ENCODE measurements at regions not wholly inside any gene's neighbourhood (a gene's known extent, or its start where the extent isn't known, plus 50 kb on each side); places are given as distances from the start of the nearest gene placed in this dataset.
A peak's percentile ranks its signal among the peaks of the same experiment; 100 is the strongest.

DNA sequence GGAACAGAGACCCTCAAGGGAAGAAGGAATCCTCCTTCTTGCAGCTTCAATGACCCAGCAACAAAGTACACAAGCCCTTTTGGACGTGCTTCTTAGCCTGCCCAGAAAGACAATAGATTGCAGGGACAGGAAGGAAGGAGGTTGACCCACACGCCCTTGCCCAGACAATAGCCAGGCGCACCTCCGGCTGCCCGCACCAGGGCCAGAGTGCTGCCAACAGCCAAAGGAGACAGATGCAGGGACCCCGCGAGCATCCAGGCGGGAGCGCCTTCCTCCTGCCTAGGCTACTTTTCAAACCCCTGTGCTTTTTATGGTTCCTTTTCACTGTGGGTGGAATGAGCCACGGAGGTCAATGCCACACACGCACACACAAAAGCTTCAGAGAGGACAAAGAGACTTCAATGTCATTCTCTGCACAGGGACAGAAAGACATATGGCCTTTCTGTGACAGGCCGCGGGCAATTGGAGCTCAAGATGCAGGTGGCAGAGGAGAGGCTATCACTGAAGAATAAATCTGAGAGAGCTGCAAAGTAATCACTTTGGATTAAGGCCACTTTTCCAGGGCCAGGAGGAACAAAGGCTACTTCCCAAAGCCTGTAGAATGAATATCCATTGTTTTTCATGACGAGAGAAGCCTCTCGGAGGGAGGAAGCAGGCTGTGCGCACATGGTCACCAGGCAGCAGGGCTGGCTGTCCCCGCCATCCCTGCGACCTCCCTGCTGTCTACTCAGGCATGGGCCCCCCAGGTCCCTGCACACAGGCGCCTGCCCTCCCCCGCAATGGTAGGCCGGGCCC is 300.6 kb downstream of the EIPR1 start:
- Mint-ChIP-seq H3K4me1 (no peaks in the 10 kb centered on the region), H3K27me3 (ENCODE audit: low read depth in 3 of 3) (peaks cover 0 to 2% (median 2%) of the 10 kb centered on the region in 3 donors), H3K4me3 (no peak overlapping the region), H3K27ac (no peak overlapping the region), H3K36me3 (no peaks in the 10 kb centered on the region), H3K9me3 (no peaks in the 10 kb centered on the region)
- no peak for DNase-seq

DNA sequence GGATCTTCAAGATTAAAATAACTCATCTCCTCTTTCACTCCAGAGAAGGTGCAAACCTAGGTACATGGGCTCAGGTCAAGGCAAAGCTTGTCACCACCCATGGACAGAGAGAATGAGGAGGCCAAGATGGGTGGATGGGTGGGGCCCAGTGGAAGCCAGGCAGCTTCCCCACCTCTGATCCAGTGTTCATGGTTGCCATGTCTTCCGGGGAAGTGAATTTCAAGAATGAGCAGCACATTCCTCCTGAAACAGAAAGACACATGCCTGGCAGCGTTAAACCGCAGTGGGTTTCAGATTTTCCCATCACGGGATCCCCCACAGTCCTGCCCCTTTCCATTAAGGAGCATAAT is 301.7 kb downstream of the EIPR1 start:
- no peak for DNase-seq
- no peaks in the 10 kb centered on the region for H3K36me3 Mint-ChIP-seq
- H3K27ac Mint-ChIP-seq: no peak overlapping the region
- H3K4me1 Mint-ChIP-seq: no peaks in the 10 kb centered on the region
- peaks cover 0 to 2% (median 2%) of the 10 kb centered on the region in 3 donors for H3K27me3 Mint-ChIP-seq (ENCODE audit: low read depth in 3 of 3)
- H3K9me3 Mint-ChIP-seq: no peaks in the 10 kb centered on the region
- H3K4me3 Mint-ChIP-seq: no peak overlapping the region

DNA sequence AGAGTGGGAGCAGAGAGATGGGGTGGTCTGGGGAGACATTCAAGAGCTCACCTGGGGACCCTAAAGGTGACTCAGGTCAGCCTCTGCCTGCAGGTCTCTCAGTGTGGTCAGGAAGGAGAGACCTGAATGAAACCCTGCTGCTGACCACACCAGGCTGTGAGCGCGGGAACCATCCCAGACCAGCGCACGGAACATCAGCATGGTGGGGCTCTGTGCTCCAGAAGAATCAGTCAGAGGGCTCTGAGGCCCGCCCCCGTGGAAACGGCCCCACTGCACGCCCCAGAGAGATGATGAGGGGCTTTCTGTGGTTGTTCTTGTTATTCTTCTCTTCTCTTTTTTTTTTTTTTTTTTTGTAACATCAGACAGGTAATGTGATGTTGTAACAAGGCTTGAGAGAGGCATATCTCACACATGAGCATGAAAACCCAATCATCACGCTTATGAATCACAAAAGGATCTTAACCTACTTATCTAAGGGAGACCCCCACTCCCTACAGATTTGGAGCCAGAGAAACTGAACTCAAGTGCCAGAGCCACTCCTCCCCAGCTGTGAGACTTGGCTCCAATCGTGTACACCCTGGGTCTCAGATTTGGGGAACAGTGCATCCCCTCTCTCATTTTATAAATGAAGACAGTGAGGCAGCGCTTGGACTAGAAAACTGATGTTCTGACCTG is 302.2 kb downstream of the EIPR1 start:
- Mint-ChIP-seq H3K27me3 (ENCODE audit: low read depth in 3 of 3) (peaks cover 0 to 2% (median 2%) of the 10 kb centered on the region in 3 donors), H3K36me3 (no peaks in the 10 kb centered on the region), H3K4me3 (no peak overlapping the region), H3K9me3 (no peaks in the 10 kb centered on the region), H3K4me1 (no peaks in the 10 kb centered on the region), H3K27ac (no peak overlapping the region)
- DNase-seq: no peak

DNA sequence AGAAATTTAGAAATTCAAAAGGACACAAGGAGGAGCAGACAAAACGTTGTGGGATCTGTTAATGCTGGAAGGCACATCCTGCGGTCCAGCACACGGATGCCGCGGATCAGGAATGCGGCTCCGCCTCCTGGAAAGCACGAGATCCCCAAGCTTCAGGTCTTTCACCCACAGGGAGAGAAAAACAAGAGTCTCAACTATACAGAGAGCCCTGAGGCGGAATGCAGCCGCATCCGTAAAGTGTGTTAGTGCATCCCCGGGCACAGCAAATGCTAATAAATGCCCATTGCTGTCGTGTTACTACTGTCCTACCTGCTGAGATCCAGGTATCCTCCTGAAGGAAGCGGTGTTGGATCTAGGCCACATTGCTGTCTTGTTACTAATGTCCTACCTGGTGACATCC is 303.9 kb downstream of the EIPR1 start:
- no peak overlapping the region for H3K4me3 Mint-ChIP-seq
- no peak for DNase-seq
- H3K27me3 Mint-ChIP-seq (ENCODE audit: low read depth in 3 of 3): peaks cover 0 to 2% (median 2%) of the 10 kb centered on the region in 3 donors
- H3K27ac Mint-ChIP-seq: no peak overlapping the region
- no peaks in the 10 kb centered on the region for H3K9me3 Mint-ChIP-seq
- H3K4me1 Mint-ChIP-seq: no peaks in the 10 kb centered on the region
- H3K36me3 Mint-ChIP-seq: no peaks in the 10 kb centered on the region

DNA sequence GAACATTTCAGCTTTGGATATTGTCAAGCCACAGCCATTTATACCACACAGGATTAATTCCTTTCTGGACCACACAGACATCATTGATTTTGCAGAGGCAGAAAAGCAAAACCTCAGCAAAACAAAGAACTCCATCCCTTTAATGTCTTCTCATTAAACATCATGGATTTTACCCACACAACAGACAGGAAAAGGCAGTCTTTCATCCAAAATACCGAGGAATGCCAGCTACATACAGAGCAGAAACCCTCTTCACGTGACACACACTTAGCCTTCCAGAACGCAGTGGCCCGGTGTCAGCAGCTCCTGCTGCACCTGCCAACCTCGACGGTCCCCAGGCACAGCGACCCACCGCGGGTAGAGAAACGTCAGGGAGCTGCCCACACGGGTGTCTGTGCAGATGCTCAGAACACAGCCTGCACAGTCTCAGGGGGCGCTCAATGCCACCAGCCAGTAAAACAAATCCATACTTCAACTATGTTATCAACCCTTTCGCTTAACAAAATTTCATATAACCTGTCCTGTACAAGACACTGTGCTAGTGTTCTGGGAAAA is 304.5 kb downstream of the EIPR1 start:
- no peak overlapping the region for H3K4me3 Mint-ChIP-seq
- H3K27ac Mint-ChIP-seq: no peak overlapping the region
- H3K4me1 Mint-ChIP-seq: no peaks in the 10 kb centered on the region
- H3K36me3 Mint-ChIP-seq: no peaks in the 10 kb centered on the region
- H3K9me3 Mint-ChIP-seq: no peaks in the 10 kb centered on the region
- DNase-seq: no peak
- H3K27me3 Mint-ChIP-seq (ENCODE audit: low read depth in 3 of 3): peaks cover 0 to 2% (median 0%) of the 10 kb centered on the region in 3 donors

DNA sequence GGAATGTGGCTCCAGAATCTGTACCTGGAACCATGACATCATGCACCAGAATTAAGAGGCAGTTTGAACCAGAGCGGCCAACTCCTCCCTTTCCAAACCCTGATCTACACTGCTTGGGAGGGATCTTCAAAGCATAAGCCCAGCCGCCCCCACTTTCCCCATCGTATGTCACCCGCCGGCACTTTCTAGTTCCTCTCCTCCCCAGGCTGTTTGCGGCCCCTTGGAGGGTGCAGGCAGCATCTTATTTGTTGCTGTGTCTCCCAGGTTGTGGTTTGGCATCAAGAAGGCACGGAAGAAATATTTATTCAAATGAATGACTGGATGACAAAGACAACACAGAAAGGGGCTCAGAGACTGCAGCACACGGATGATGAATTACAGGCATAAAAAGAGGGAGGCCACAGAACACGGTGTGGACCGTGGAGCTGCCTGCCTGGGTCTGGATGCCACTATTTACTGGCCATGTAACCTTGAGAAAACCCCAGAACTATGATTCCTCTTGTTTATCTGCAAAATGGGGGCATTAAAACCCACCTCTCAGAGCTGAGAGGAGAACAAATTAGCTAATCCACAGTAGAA is 305.8 kb downstream of the EIPR1 start:
- no peaks in the 10 kb centered on the region for H3K9me3 Mint-ChIP-seq
- H3K27me3 Mint-ChIP-seq (ENCODE audit: low read depth in 3 of 3): peaks cover 0 to 2% (median 1%) of the 10 kb centered on the region in 3 donors
- no peak overlapping the region for H3K27ac Mint-ChIP-seq
- H3K36me3 Mint-ChIP-seq: no peaks in the 10 kb centered on the region
- no peak overlapping the region for H3K4me3 Mint-ChIP-seq
- H3K4me1 Mint-ChIP-seq: no peaks in the 10 kb centered on the region
- no peak for DNase-seq

DNA sequence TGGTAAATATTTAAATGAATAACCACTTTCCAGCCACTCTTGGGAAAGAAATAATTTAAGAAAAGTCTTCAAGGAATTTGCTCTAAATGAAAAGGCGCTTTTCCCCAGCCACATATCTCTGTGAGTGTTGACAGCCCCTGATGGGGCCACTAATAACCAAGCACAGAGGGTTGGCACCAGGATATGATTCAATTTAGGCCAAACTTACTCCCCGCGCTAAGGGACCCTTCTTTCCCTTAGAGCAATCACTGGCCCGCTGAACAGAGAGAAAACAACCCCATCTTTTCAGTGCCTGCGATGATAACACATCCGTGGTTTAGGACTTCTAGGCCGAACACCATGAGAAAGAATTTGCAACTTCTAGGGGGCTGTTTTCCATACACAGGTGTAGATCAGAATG is 310.8 kb downstream of the EIPR1 start:
- Mint-ChIP-seq H3K27me3 (ENCODE audit: low read depth in 3 of 3) (peaks cover 1 to 6% (median 3%) of the 10 kb centered on the region in 3 donors), H3K27ac (no peak overlapping the region), H3K4me1 (no peaks in the 10 kb centered on the region), H3K36me3 (no peaks in the 10 kb centered on the region), H3K9me3 (no peaks in the 10 kb centered on the region), H3K4me3 (no peak overlapping the region)
- no peak for DNase-seq

DNA sequence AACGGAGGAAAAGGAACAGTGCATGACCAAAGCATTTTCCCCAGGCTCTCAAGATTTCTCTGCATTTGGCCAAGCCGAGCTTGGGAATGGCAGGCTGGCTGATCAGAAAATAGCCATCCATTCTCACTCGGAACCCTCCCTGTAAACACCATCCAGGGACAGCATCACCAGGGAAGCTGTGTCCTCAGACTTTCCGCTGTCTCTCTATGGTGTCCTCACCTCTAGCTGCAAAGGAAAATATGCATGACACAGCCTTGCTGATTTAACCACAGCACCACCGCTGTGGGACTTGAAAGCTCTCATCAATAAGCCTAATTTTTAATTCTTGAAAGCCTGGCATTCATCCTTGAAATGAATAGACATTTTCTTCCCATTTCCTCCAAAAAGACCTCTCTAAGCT is 311.7 kb downstream of the EIPR1 start:
- H3K4me3 Mint-ChIP-seq: no peak overlapping the region

DNA sequence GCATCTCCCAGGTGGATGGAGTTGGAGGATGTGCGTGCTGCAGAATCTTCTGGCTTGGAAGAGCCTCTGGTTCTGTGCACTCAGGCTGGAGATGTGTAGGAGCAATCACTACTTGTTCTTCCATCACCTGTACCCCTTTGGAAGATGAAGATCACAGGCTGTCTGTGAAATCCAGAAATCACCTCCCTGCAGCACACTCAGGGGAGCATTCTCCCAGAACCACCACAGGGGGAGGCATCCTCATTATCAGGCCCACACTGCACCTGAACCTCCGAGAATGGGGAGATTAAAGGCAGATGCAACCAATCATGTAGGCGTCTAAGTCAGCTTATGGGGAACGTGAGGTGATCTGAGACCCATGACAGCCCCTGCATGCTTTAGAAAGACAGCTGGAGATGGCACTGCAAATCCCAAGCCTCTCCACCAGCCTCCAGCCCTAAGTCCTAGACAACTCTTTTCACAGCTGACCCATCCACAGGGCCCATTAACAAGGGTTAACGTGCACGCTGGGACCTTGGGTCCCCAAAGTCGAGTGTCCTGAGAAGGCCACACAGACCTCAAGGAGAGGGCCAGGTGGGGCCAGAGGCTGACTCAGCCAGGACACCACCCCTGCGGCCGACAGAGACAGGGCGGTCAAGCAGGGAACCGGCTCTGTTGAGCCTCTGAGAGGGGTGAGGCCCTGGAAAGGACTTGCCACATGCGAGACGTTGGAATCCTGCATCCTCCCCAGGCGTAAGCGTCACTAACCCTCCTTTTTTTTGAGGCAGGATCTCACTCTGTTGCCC is 314.9 kb downstream of the EIPR1 start:
- DNase-seq: no peak
- no peaks in the 10 kb centered on the region for H3K36me3 Mint-ChIP-seq
- H3K27me3 Mint-ChIP-seq (ENCODE audit: low read depth in 3 of 3): peaks cover 1 to 6% (median 3%) of the 10 kb centered on the region in 3 donors
- no peak overlapping the region for H3K27ac Mint-ChIP-seq
- H3K9me3 Mint-ChIP-seq: no peaks in the 10 kb centered on the region
- H3K4me3 Mint-ChIP-seq: no peak overlapping the region
- H3K4me1 Mint-ChIP-seq: no peaks in the 10 kb centered on the region

More for the DNA sequence above, 311.7 kb downstream of the EIPR1 start:
- Mint-ChIP-seq H3K27ac (peak overlapping the region in 1 of 6 donors; percentile 22), H3K36me3 (no peaks in the 10 kb centered on the region), H3K27me3 (ENCODE audit: low read depth in 3 of 3) (peaks cover 1 to 6% (median 3%) of the 10 kb centered on the region in 3 donors), H3K4me1 (no peaks in the 10 kb centered on the region), H3K9me3 (no peaks in the 10 kb centered on the region)
- no peak for DNase-seq

DNA sequence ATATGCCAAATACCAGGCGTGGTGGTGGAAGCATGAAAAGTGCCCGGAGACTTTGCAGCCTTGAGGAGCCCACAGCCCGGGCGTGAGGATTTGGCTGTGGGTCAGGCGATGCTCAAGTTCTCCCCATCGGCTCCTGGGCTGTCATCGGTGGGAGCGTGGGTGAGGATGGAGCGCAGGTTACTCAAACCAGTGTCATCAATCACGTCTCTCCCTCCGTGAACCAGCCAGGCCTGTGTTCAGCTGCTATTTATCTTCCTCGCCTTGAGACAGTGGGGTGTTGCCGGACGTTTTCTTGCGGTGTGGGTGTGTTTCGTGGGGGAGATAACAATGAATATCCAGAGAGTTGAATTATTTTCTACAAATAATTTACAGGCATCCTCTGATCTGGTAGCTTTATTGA is 317.6 kb downstream of the EIPR1 start:
- Mint-ChIP-seq H3K27me3 (ENCODE audit: low read depth in 3 of 3) (peaks cover 0 to 7% (median 6%) of the 10 kb centered on the region in 3 donors), H3K9me3 (no peaks in the 10 kb centered on the region), H3K4me1 (no peaks in the 10 kb centered on the region), H3K27ac (no peak overlapping the region), H3K36me3 (no peaks in the 10 kb centered on the region), H3K4me3 (no peak overlapping the region)
- DNase-seq: no peak

DNA sequence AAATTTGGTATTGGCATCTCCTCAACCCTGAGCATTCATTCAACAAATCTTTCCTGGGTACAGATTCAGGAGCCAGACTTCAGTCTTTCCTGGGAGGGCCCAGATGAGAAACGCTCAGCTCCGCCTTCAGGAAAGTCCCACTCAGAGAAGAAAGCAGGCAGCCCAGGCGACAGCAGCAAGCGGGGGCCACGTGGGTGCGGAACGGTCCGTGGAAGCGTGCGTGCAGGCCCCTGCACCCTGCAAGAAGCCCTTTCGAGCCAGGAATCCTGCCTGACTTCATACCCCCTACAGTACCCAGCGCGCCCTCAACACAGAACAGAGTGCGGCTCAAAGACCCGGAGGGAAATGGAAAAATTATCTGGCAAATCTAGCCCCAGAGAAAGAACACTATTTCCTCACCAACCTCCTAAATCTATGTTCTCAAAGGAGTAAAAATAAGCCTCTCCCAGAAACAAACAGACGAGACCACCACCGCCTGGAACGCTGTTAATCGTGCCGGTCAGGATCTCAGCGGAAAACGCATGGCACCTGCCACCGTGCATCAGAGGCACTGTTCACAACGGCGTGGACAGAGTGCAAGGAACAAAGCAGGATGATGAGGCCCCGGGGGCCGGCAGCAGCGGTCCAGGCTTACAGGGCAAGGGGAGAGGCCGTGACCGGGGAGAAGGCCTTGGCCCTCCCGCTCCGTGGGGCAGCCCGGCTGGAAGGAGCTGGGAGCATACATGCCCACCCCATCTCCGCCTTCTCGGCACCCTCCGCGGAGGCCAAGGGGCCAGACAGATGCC is 318.3 kb downstream of the EIPR1 start:
- H3K9me3 Mint-ChIP-seq: no peaks in the 10 kb centered on the region
- H3K27ac Mint-ChIP-seq: no peak overlapping the region
- peaks cover 0 to 4% (median under 1%) of the 10 kb centered on the region in 3 donors for H3K27me3 Mint-ChIP-seq (ENCODE audit: low read depth in 3 of 3)
- DNase-seq: no peak
- no peaks in the 10 kb centered on the region for H3K4me1 Mint-ChIP-seq
- no peaks in the 10 kb centered on the region for H3K36me3 Mint-ChIP-seq
- H3K4me3 Mint-ChIP-seq: no peak overlapping the region

DNA sequence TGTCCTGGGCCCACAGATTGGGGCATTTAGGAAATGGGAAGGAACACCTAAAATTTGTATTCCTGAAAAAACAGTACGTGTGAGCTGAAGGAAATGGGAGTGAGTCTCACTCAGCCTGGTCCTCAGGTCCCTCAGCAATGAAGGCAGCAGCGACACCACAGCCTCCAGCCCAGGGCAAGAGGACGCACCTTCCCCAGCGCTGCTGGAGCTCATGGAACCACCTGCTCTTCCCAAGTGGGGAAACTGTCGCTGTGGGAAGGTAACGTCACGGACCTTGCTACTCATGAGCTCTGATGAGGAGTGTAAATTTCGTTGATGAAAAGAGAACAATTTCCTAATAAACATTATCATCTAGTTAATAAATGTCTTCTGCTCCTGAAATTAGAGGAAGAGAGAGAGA is 323.6 kb downstream of the EIPR1 start:
- no peak for DNase-seq
- Mint-ChIP-seq H3K4me3 (no peak overlapping the region), H3K4me1 (no peaks in the 10 kb centered on the region)

DNA sequence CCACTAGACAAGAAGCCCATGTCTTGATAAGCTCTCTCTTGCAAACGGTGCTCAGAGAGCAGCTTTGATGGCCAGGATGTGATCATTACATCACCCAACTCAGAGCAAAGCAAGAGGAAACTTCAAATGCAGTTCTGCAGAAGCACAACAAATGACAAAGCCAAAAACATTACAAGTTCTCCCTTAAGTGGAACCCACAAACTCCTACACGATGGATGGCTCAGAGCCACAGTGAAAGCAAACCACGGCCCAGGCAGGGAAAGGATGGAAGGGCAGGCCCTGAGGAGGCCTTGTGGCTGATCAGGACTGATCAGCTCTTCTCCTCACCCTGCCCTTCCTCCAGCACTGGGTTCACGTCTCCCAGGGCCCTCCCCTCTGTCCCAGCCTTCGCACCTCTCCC is 326.4 kb downstream of the EIPR1 start:
- Mint-ChIP-seq H3K4me1 (no peaks in the 10 kb centered on the region), H3K4me3 (no peak overlapping the region), H3K36me3 (no peaks in the 10 kb centered on the region), H3K27me3 (ENCODE audit: low read depth in 3 of 3) (peaks cover 0 to 5% (median 1%) of the 10 kb centered on the region in 3 donors), H3K9me3 (no peaks in the 10 kb centered on the region), H3K27ac (no peak overlapping the region)
- no peak for DNase-seq

More for the DNA sequence above, 323.6 kb downstream of the EIPR1 start:
- peaks cover 0 to 5% (median 4%) of the 10 kb centered on the region in 3 donors for H3K27me3 Mint-ChIP-seq (ENCODE audit: low read depth in 3 of 3)
- no peaks in the 10 kb centered on the region for H3K9me3 Mint-ChIP-seq
- no peak overlapping the region for H3K27ac Mint-ChIP-seq
- H3K36me3 Mint-ChIP-seq: no peaks in the 10 kb centered on the region
